CD4-positive, alpha-beta T cell treated with Interferon alpha-2 for 1 hour (primary cell): ENCODE measurements at regions not wholly inside any gene's neighbourhood (a gene's known extent, or its start where the extent isn't known, plus 50 kb on each side); places are given as distances from the start of the nearest gene placed in this dataset.

Experiments
- DNase-seq, 2 donors: peaks; one replicate each; pipeline ENCODE4 v3.0.0-alpha.2; 2020 to 2022

- DNase-seq = no peak
Measured at GRCh38 chr2:104733226-104733943, 120.5 kb upstream of the POU3F3 start.

- DNase-seq = no peak
Measured at GRCh38 chr2:104734937-104735586, 118.9 kb upstream of the POU3F3 start.

GRCh38 chr2:104736026-104736425 is 117.9 kb upstream of the POU3F3 start:
- no peak for DNase-seq

- DNase-seq = no peak
Measured at GRCh38 chr2:104741860-104742259, 112.1 kb upstream of the POU3F3 start.

- no peak for DNase-seq
Measured at GRCh38 chr2:104744537-104744936, 109.4 kb upstream of the POU3F3 start.

DNA sequence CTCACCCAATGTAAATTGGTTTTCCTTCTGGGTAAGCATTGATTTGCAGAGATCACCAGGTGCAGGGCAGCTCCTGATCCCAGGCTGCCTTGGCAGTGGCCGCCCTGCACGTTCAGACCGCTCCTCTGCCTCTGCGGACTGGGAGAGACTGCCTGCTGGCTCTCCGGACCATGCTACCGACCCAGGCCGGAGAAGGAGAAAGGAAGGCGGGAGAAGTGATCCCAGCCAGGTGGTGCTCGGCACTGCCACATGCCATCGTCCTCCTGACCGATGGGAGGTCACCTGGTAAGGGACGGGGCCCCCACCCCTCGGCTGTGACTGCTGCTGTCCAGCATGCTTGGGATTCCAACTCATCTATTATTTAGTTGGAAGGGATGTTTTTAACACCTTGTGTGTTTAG is 108.1 kb upstream of the POU3F3 start:
- DNase-seq = no peak

- no peak for DNase-seq
Measured at GRCh38 chr2:104746299-104746698, 107.6 kb upstream of the POU3F3 start.

GRCh38 chr2:104746858-104747257 is 107.1 kb upstream of the POU3F3 start:
- no peak for DNase-seq

DNA sequence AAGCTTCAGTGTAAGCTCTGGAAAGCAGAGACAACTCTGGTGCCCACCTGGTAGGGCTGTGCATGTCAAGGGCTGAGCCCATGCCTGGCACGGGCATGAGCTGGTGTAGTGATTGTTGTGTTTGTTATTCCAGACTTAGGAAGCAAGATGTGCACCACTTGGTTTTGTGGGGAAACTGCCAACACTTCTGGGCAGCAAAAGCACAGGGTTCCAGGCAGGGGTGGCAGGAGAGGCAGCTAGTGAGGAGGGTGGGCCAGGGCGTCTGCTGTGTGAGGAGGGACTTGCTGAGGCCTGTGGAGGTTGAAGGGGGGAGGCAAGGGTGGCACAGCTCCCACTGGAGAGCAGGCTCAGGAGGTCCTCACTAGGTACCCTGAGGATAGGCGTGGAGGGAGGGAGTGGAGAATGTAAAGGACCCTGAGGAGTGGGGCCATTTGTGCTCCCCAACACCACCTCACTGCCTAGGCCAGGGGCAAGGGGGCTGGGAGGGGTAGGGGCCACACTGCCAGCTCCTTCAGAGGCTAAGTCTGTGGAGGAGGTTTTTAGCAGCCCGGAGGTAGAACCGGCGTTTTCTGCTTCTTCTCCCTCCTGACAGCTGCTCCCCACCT is 104.0 kb upstream of the POU3F3 start:
- DNase-seq = no peak

- DNase-seq = no peak
Measured at GRCh38 chr2:104752504-104752903, 101.4 kb upstream of the POU3F3 start.

DNA sequence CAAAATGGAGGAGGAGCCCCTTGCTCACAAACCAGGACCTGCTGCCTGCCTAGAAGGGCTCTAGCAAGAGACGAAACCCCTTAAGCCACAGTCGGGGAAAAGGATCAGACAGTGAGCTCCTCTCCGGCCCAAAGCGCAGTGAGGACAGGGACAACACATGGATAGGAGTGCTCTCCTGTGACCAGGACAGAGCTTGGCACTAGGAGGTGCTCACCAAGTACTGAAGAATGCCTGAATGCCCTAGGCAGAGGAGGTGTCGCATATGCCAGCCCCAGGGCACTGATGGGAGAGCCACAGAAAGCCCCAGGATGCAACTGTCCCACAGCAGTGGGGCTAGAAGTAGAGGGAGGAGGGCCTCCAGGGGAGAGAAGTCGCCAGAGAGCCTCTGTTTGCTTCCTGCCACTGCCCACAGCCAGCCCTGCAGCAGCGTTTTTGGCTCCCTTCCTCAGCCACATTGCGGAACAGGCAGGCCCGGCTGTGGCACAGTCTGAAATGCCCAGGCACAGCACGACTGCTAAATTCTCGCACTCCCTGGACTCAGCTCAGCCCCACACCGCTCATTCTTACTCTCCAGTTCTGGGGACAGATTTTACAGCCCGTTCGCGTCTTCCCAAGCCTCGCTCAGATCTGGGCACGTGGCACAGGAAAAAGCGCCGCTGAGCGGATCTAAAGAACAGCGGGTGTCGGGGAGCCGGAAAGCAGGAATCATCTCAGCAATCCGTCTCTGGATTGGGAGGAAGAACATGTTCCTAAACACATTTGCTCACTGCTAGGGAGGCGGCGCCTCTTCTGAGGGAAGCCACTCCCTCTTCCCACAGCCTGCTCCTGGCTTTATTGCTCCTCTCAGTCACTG is 98.7 kb upstream of the POU3F3 start:
- no peak for DNase-seq

DNA sequence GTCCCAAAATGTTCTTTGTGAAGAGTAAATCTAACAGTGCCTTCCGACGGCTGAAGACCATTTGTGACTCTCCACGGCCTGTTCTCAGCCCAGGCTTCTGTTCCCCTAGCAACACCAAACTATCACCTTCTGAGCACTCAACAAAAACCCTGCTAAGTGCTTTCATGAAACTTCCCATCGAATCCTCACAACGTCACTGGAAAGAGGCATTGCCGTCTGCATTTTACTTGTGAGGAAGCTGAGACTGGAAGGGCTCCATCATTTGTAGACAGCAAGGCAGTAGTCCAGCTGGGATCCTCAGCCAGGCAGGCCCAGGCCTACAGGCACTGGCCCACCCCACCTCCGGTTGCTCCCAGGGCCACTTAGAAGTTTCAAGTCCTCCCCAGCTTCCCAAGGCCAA is 97.8 kb upstream of the POU3F3 start:
- DNase-seq = no peak

DNA sequence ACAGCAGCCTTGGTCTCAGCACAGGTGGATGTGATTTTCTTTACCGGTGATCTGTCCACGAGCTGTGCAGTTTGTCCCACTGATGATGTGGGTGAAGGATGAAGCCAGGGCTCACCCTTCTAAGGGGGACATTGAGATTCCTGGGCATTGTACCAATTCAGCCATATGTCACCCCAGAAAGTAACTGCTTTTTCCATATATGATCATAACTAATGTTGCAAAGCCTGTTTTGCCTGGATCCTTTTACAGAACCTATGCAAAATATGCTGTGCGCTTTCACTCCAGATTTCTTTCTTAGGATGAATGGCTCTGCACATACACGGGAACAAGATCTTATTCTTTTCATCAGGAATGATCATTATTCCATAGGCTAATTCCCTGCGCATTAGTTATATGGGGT is 96.9 kb upstream of the POU3F3 start:
- no peak for DNase-seq

- DNase-seq = no peak
Measured at GRCh38 chr2:104758199-104758620, 95.7 kb upstream of the POU3F3 start.

- no peak for DNase-seq
Measured at GRCh38 chr2:104762031-104762430, 91.9 kb upstream of the POU3F3 start.

- DNase-seq = no peak
Measured at GRCh38 chr2:104766683-104767082, 87.2 kb upstream of the POU3F3 start.

DNA sequence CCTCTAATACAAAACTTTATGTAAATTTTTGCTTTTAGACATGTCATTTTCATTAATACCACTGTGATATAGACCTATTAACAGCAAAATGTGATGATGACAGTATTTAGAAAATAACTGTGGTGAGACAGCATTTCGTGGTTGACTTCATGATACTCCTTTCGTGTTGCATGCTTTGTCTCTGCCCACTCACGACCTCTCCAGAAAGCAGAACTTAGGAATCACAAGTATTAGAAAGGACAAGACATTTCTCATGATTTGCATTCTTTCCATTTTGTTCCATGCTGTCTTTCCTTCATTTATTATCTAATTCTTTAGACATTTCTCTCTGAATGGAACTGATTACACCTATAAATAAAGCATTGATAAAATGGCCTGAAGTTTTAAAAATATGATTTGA is 85.2 kb upstream of the POU3F3 start:
- DNase-seq = no peak

- no peak for DNase-seq
Measured at GRCh38 chr2:104769096-104769495, 84.8 kb upstream of the POU3F3 start.

- DNase-seq = no peak
Measured at GRCh38 chr2:104772996-104773395, 80.9 kb upstream of the POU3F3 start.

GRCh38 chr2:104774631-104775030 is 79.3 kb upstream of the POU3F3 start:
- no peak for DNase-seq

- no peak for DNase-seq
Measured at GRCh38 chr2:104777721-104778120, 76.2 kb upstream of the POU3F3 start.

- no peak for DNase-seq
Measured at GRCh38 chr2:104781151-104781550, 72.8 kb upstream of the POU3F3 start.

GRCh38 chr2:104784264-104784663 is 69.7 kb upstream of the POU3F3 start:
- no peak for DNase-seq
